Hepatic stellate cell (primary cell): ENCODE measurements at regions not wholly inside any gene's neighbourhood (a gene's known extent, or its start where the extent isn't known, plus 50 kb on each side); places are given as distances from the start of the nearest gene placed in this dataset.

Source experiments
- DNase-seq: peaks from one replicate; pipeline ENCODE4 v3.0.0; 2011; ENCODE audit warnings: low spot score

- no peak for DNase-seq
Measured at GRCh38 chr11:28481616-28482480, 373.7 kb downstream of the METTL15 start.

- DNase-seq = no peak
Measured at GRCh38 chr11:28480406-28480805, 372.2 kb downstream of the METTL15 start.

GRCh38 chr11:28476864-28477263 is 368.7 kb downstream of the METTL15 start:
- DNase-seq = no peak

- no peak for DNase-seq
Measured at GRCh38 chr11:28476049-28476448, 367.9 kb downstream of the METTL15 start.

- DNase-seq = no peak
Measured at GRCh38 chr11:28472904-28473303, 364.7 kb downstream of the METTL15 start.

- DNase-seq = no peak
Measured at GRCh38 chr11:28471537-28471936, 363.3 kb downstream of the METTL15 start.

- DNase-seq = no peak
Measured at GRCh38 chr11:28470180-28470579, 362.0 kb downstream of the METTL15 start.

- no peak for DNase-seq
Measured at GRCh38 chr11:28466506-28466905, 358.3 kb downstream of the METTL15 start.

- DNase-seq = no peak
Measured at GRCh38 chr11:28464252-28464867, 356.2 kb downstream of the METTL15 start.

- DNase-seq = no peak
Measured at GRCh38 chr11:28463826-28464225, 355.6 kb downstream of the METTL15 start.

- DNase-seq = no peak
Measured at GRCh38 chr11:28461846-28462245, 353.7 kb downstream of the METTL15 start.

- DNase-seq = peak; percentile 12
Measured at GRCh38 chr11:28461338-28461737, 353.1 kb downstream of the METTL15 start.

- no peak for DNase-seq
Measured at GRCh38 chr11:28460348-28460747, 352.2 kb downstream of the METTL15 start.

GRCh38 chr11:28459912-28460311 is 351.7 kb downstream of the METTL15 start:
- no peak for DNase-seq

- DNase-seq = no peak
Measured at GRCh38 chr11:28457481-28458065, 349.4 kb downstream of the METTL15 start.

- no peak for DNase-seq
Measured at GRCh38 chr11:28448186-28448585, 340.0 kb downstream of the METTL15 start.

- DNase-seq = peak; percentile 21
Measured at GRCh38 chr11:28447226-28447625, 339.0 kb downstream of the METTL15 start.

GRCh38 chr11:28442131-28442530 is 333.9 kb downstream of the METTL15 start:
- DNase-seq = no peak

- DNase-seq = no peak
Measured at GRCh38 chr11:28439403-28439802, 331.2 kb downstream of the METTL15 start.

GRCh38 chr11:28420099-28420498 is 311.9 kb downstream of the METTL15 start:
- DNase-seq = no peak

GRCh38 chr11:28417601-28418323 is 309.6 kb downstream of the METTL15 start:
- DNase-seq = no peak

GRCh38 chr11:28412029-28412428 is 303.8 kb downstream of the METTL15 start:
- DNase-seq = no peak
